ENCODE measurements at regions not wholly inside any gene's neighbourhood (a gene's known extent, or its start where the extent isn't known, plus 50 kb on each side); places are given as distances from the start of the nearest gene placed in this dataset.

- no peak for DNase-seq
These were observed 1025.6 kb upstream of the PIK3C3 start for GRCh38 chr18:40929399-40929798.

GRCh38 chr18:40926679-40927078 lies 1028.4 kb upstream of the PIK3C3 start:
- no peak for DNase-seq

- DNase-seq: no peak
These were observed 1029.9 kb upstream of the PIK3C3 start for GRCh38 chr18:40925071-40925541.

GRCh38 chr18:40921845-40922629 lies 1033.0 kb upstream of the PIK3C3 start:
- no peak for DNase-seq

GRCh38 chr18:40917056-40917455 lies 1038.0 kb upstream of the PIK3C3 start:
- DNase-seq: no peak

- no peak for DNase-seq
These were observed 1039.3 kb upstream of the PIK3C3 start for GRCh38 chr18:40915724-40916123.

- no peak for DNase-seq
These were observed 1043.3 kb upstream of the PIK3C3 start for GRCh38 chr18:40911582-40912254.

GRCh38 chr18:40911041-40911440 lies 1044.0 kb upstream of the PIK3C3 start:
- no peak for DNase-seq

GRCh38 chr18:40907842-40908241 lies 1047.2 kb upstream of the PIK3C3 start:
- DNase-seq: no peak

GRCh38 chr18:40904295-40904694 lies 1050.7 kb upstream of the PIK3C3 start:
- DNase-seq: no peak

- no peak for DNase-seq
These were observed 1052.6 kb upstream of the PIK3C3 start for GRCh38 chr18:40902436-40902835.

GRCh38 chr18:40897884-40898283 lies 1057.2 kb upstream of the PIK3C3 start:
- DNase-seq: no peak

GRCh38 chr18:40883271-40883670 lies 1071.8 kb upstream of the PIK3C3 start:
- no peak for DNase-seq

GRCh38 chr18:40882468-40882867 lies 1072.6 kb upstream of the PIK3C3 start:
- DNase-seq: no peak

GRCh38 chr18:40878371-40878770 lies 1076.7 kb upstream of the PIK3C3 start:
- DNase-seq: no peak

GRCh38 chr18:40877096-40877495 lies 1077.9 kb upstream of the PIK3C3 start:
- no peak for DNase-seq

- DNase-seq: no peak
These were observed 1079.9 kb upstream of the PIK3C3 start for GRCh38 chr18:40875101-40875615.

GRCh38 chr18:40874233-40874632 lies 1080.8 kb upstream of the PIK3C3 start:
- DNase-seq: no peak

- no peak for DNase-seq
These were observed 1086.8 kb upstream of the PIK3C3 start for GRCh38 chr18:40868110-40868858.

GRCh38 chr18:40867459-40867858 lies 1087.6 kb upstream of the PIK3C3 start:
- no peak for DNase-seq

- no peak for DNase-seq
These were observed 1088.1 kb upstream of the PIK3C3 start for GRCh38 chr18:40866968-40867367.

GRCh38 chr18:40866013-40866645 lies 1088.9 kb upstream of the PIK3C3 start:
- no peak for DNase-seq

GRCh38 chr18:40864846-40865245 lies 1090.2 kb upstream of the PIK3C3 start:
- DNase-seq: no peak

All from CD4-positive, alpha-beta T cell treated with Interleukin-17A for 4 hours (primary cell).